HT1080 (cell line): ENCODE measurements at regions not wholly inside any gene's neighbourhood (a gene's known extent, or its start where the extent isn't known, plus 50 kb on each side); places are given as distances from the start of the nearest gene placed in this dataset.
A peak's percentile ranks its signal among the peaks of the same experiment; 100 is the strongest.
"Not testable (repeated sequence)": the region's sequence is repeated elsewhere in the genome, so short reads cannot be mapped to it uniquely, and the experiment has no call there.

Source experiments
- DNase-seq: peaks from one replicate; pipeline ENCODE4 v3.0.0-alpha.2; 2015; ENCODE audit warnings: low read depth

DNA sequence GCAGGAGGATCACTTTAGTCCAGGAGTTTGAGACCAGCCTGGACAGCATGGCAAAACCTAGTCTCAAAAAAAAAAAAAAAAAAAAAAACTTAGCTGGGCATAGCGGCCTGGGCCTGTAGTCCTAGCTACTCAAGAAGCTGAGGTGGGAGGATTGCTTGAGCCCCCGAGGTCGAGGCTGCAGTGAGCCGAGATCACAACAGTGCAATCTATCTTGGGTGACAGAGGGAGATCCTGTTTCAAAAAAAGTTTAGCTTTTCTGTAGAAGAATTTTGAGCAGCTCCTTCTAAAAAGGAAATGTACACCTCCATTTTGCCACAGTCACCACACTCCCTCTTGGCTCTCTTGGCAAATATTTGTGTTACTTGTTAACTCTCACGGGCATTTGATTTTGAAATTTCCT is 505.8 kb downstream of the DOK5 start:
- no peak for DNase-seq

- DNase-seq: peak; percentile 47
These were observed 504.9 kb downstream of the DOK5 start for GRCh38 chr20:54980103-54980960.

DNA sequence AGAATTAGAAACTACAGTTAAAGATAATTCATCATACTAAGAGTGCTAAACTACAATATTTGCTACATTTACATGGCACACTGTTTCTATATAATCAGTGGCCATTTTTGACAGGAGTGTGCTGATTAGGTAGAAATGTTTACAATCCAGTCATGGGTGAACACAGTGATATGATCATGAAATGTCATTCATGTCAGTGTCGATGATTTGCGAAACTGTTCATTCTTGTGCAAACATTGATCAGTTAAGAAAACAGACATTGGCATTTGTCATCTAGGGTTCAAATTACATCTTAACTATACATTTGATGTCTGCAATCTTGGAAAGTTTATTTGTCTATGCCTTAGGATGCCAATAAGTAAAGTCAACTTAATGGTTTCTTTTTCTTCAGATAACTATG is 474.9 kb downstream of the DOK5 start:
- DNase-seq: no peak

GRCh38 chr20:54941666-54942065 is 466.3 kb downstream of the DOK5 start:
- DNase-seq: no peak

GRCh38 chr20:54940522-54940921 is 465.1 kb downstream of the DOK5 start:
- DNase-seq: no peak

DNA sequence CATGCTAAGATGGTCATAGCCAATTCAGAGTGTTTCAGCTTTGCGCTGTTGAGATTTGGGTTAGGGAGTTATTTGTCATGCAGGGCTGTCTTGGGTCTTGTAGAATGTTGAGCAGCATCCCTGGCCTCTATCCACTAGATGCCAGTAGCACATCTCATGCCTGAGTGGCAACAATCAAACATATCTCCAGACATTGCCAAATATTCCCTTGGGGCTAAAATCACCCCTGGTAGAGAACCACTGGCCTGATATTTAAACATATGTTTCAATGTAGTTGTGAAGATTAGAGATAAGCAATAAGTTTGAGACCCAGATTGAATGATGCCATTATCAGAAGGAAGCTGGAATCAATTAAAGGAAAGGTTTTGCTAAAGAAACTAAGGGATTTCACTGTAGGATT is 463.3 kb downstream of the DOK5 start:
- DNase-seq: no peak

GRCh38 chr20:54933212-54933904 is 458.0 kb downstream of the DOK5 start:
- DNase-seq: no peak

DNA sequence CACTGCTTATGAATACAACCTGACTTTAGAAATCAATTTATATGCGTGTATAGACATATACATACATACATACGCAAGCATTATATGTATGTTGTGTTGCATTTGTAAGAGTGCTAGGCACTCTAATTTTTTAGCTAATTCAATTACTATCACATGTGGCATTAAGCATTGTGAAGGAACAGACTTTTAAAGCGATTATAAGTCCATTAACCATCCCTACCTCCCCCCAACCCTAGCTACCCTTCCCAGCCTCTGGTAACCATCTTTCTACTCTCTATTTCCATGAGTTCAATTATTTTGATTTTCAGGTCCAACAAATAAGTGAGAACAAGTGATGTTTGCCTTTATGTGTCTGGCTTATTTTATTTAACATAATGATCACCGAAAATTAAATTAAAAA is 453.8 kb downstream of the DOK5 start:
- DNase-seq: no peak

GRCh38 chr20:54928564-54928963 is 453.2 kb downstream of the DOK5 start:
- DNase-seq: no peak

DNA sequence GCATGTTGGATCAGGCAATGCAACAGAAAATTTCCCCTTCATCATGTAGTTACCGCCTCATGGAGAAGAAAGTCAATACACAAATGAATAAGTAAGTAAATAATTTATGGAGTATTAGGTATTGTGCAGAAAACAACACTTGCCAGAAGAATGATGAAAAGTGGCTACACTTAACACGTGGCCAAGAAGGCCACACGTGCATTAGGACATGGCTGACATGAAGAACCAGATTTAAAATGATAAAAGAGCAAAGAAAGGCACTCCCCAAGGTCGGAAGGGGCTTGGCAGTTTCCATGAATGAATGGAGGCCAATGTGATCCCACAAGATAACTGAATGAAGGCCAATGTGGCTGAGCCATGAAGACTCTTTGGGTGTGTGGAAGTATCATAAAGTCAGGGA is 447.2 kb downstream of the DOK5 start:
- DNase-seq: no peak

DNA sequence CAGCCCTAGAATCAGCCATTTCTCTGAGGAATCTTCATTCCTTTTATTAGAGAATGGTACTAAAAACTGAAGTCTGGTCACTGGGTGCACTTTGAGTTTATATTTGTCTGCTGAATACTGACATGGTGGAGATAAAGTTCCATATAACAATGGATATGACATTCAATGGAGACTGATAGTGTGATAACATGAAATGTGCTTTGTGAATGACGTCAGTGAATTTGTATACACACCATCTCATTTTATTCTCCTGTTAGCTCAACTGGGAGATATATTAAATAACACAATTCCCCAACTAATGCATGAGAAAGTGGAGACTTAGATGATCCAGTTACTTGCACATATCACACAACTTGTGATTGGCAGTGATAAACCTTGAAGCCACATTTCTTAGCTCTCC is 446.7 kb downstream of the DOK5 start:
- no peak for DNase-seq

- DNase-seq: no peak
These were observed 445.1 kb downstream of the DOK5 start for GRCh38 chr20:54920491-54920890.

DNA sequence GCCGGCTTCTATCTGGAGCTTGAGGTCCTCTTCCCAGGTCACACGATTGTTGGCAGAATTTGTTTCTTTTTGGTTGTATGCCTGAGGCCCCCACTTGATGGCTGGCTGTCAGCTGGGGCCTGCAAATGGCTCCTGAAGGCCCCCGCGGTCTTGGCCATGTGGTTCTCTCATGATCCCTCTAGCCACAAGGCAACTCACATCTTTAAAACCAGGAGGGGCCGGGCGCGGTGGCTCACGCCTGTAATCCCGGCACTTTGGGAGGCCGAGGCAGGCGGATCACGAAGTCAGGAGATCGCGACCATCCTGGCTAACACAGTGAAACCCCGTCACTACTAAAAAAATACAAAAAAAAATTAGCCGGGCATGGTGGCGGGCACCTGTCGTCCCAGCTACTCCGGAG is 443.6 kb downstream of the DOK5 start:
- DNase-seq: not testable (repeated sequence)

GRCh38 chr20:54914995-54915394 is 439.6 kb downstream of the DOK5 start:
- no peak for DNase-seq

GRCh38 chr20:54909702-54910101 is 434.3 kb downstream of the DOK5 start:
- no peak for DNase-seq

- DNase-seq: not testable (repeated sequence)
These were observed 430.7 kb downstream of the DOK5 start for GRCh38 chr20:54906134-54906533.

DNA sequence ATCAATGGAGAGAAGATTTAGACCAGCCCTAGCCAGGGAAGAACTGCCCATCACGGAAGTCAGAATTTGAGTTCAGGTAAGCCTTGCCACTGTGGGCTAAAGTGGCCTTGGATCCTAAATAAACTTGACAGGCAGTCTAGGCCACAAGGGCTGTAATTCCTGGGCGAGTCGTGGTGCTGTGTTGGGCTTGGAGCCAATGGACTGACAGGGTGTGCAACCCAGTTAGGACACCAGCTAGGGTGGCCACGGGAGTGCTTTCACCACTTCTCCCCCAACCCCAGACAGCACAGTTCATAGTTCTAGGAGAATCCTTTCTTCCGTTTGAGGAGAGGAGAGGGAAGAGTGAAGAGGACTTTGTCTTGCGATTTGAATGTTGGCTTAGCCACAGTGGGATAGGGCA is 422.4 kb downstream of the DOK5 start:
- DNase-seq: no peak

DNA sequence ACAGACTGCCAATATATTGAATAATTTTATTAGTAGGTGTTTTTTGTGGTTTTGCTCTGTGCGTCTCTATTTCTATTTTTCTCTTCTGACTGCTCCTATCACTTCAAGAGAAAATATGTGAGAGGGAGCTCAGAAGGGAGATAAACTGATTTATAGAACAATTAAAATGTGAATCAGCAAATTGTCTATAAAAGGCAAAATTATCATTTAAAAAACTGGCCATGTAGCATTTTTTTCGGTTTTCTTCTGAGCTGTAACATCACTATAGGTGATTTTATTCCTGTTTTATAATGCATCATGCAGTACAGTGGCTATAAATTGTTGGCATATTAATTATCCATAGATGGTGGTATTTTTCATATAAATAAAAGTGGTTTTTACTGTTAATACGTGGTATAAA is 416.5 kb downstream of the DOK5 start:
- no peak for DNase-seq

DNA sequence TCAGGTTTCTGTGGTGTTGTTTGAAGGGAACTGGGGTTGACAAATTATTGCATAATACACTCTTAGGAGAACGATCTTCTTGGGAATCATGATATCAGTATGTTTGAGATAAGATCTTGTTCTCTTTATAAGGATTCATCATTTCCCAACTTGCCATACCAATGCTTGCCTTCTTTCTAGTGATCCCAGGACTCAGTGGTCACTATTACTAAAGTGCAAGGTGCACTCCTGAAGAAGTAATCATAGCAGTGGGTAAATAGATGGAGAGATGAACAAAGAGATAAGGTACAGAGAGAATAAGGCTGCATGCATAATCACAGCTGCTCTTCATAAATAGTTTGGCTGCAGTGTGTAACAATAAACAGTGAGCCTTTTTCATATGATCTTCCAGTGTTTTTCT is 404.0 kb downstream of the DOK5 start:
- DNase-seq: no peak

DNA sequence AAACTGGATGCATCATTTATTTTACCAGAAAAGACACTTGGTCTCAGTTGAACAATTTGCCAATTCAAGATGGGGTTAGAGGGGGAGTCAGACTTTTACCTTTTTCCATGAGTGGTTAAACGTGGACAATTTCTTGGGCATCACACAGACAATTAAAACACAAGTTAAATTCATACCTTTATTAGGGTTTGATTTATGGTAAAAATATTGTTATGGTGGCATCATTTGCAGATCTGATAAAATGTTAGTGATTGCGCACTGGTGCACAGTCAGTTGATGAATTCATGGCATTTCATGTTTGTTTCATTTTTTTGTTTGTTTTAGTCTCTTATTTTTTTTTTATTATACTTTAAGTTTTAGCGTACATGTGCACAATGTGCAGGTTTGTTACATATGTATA is 399.9 kb downstream of the DOK5 start:
- DNase-seq: no peak

GRCh38 chr20:54874718-54875117 is 399.3 kb downstream of the DOK5 start:
- no peak for DNase-seq

DNA sequence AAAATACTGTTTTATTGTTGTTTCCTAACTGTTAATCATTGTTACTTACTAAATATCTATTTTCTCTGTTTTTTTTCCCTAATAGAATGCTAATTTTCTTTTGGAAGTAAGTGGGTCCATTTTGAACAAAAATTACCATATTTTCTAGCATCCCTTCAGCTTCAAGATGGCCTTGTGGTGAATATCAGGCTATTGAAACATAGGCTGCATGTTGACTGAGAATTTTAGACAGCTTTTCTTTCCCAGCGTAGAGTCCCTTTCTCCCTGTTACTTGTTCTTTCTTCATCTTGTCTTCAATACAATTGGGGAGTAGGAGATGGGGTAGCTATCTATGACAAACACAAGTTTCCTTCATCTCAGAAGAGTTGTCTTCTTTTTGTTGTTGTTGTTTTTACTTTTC is 397.0 kb downstream of the DOK5 start:
- no peak for DNase-seq

DNA sequence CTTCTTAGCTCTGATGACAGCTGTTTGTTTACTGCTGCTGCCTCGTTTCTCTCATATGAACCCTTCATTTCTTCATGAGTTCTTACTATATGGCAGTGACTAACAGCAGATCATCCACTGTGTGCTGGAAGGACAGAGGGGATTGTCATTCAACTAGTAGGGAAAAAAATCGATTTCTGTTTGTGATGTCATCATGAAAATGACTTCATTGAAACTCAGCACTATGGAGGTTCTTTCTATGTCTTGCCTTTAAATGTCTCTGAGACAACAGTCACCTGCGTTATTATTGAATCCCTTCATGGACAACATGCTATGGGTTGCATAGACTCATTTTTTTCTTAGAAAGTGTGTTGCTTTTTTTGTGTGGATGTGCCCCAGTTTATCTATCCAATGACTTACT is 394.4 kb downstream of the DOK5 start:
- no peak for DNase-seq
